Mesenchymal stem cell (in vitro differentiated cells and primary cell): ENCODE measurements at regions not wholly inside any gene's neighbourhood (a gene's known extent, or its start where the extent isn't known, plus 50 kb on each side); places are given as distances from the start of the nearest gene placed in this dataset.
"Not testable (repeated sequence)": the region's sequence is repeated elsewhere in the genome, so short reads cannot be mapped to it uniquely, and the experiment has no call there.

ENCODE experiments used
- DNase-seq: peaks from one replicate; pipeline ENCODE4 v3.0.0-alpha.2; 2013
- H2AFZ ChIP-seq: one replicate; pipeline ENCODE4 v1.6.1; 2013; ENCODE audit warnings: low read depth, mild to moderate bottlenecking, control low read depth, inconsistent platforms, low read length, moderate library complexity
- H2AK5ac ChIP-seq: 2 replicates; pipeline ENCODE4 v1.6.1; 2013; ENCODE audit warnings: low read length, moderate library complexity, mild to moderate bottlenecking, inconsistent platforms; ENCODE audit not compliant: severe bottlenecking
- H2BK120ac ChIP-seq: one replicate; pipeline ENCODE4 v1.6.1; 2013; ENCODE audit warnings: low read depth, mild to moderate bottlenecking, inconsistent platforms, low read length, moderate library complexity
- H2BK12ac ChIP-seq, 2 experiments: one replicate each; pipeline ENCODE4 v1.6.1; 2013; ENCODE audit warnings: inconsistent platforms in 2 of 2, low read length in 2 of 2, mild to moderate bottlenecking in 2 of 2, moderate library complexity in 2 of 2, control low read depth in 1 of 2
- H2BK15ac ChIP-seq: one replicate; pipeline ENCODE4 v1.6.1; 2013; ENCODE audit warnings: mild to moderate bottlenecking, low read depth, inconsistent platforms; ENCODE audit not compliant: poor library complexity, severe bottlenecking
- H2BK5ac ChIP-seq: 2 replicates; pipeline ENCODE4 v1.6.1; 2013; ENCODE audit warnings: low read depth, mild to moderate bottlenecking, low read length, control low read depth, inconsistent platforms; ENCODE audit not compliant: poor library complexity, severe bottlenecking
- H3K14ac ChIP-seq, 2 experiments: one replicate each; pipeline ENCODE4 v1.6.1; 2013; ENCODE audit warnings: inconsistent platforms in 2 of 2, low read length in 2 of 2, control low read depth in 1 of 2, mild to moderate bottlenecking in 1 of 2, moderate library complexity in 1 of 2
- H3K18ac ChIP-seq, 2 experiments: one replicate each; pipeline ENCODE4 v1.6.1; 2013; ENCODE audit warnings: inconsistent platforms in 2 of 2, low read length in 2 of 2, control low read depth in 1 of 2, low read depth in 1 of 2, mild to moderate bottlenecking in 1 of 2
- H3K23ac ChIP-seq, 2 experiments: one replicate each; pipeline ENCODE4 v1.6.1; 2013; ENCODE audit warnings: inconsistent platforms in 2 of 2, low read length in 2 of 2, mild to moderate bottlenecking in 2 of 2, moderate library complexity in 2 of 2, control low read depth in 1 of 2
- H3K27ac ChIP-seq: 2 replicates; pipeline ENCODE4 v1.5.1; 2013; ENCODE audit warnings: mild to moderate bottlenecking, moderate library complexity, low read length, control low read depth, inconsistent platforms; ENCODE audit not compliant: poor library complexity, severe bottlenecking
- H3K27me3 ChIP-seq, 2 experiments: 2 replicates each; pipeline versions ENCODE4 v1.6.1 to v1.7.0; 2013; ENCODE audit warnings: low read length in 2 of 2, mild to moderate bottlenecking in 2 of 2, moderate library complexity in 2 of 2, control low read depth in 1 of 2, inconsistent platforms in 1 of 2; ENCODE audit not compliant: control insufficient read depth in 1 of 2, insufficient read depth in 1 of 2
- H3K36me3 ChIP-seq, 2 experiments: 2 replicates each; pipeline versions ENCODE4 v1.6.1 to v1.7.0; 2013; ENCODE audit warnings: low read length in 2 of 2, control low read depth in 1 of 2, inconsistent platforms in 1 of 2, low read depth in 1 of 2, mild to moderate bottlenecking in 1 of 2; ENCODE audit not compliant: insufficient read depth in 2 of 2, control insufficient read depth in 1 of 2
- H3K4ac ChIP-seq, 2 experiments: one replicate each; pipeline ENCODE4 v1.6.1; 2013; ENCODE audit warnings: inconsistent platforms in 2 of 2, low read length in 2 of 2, mild to moderate bottlenecking in 2 of 2, moderate library complexity in 2 of 2, control low read depth in 1 of 2, low read depth in 1 of 2
- H3K4me1 ChIP-seq: 2 replicates; pipeline ENCODE4 v1.6.1; 2013; ENCODE audit warnings: low read depth, low read length, control low read depth; ENCODE audit not compliant: control insufficient read depth, insufficient read depth
- H3K4me2 ChIP-seq: 2 replicates; pipeline ENCODE4 v1.6.1; 2013; ENCODE audit warnings: low read length, mild to moderate bottlenecking, inconsistent platforms; ENCODE audit not compliant: poor library complexity, severe bottlenecking
- H3K4me3 ChIP-seq, 2 experiments: 2 replicates each; pipeline versions ENCODE4 v1.5.1 to v1.7.0; 2013; ENCODE audit warnings: low read length in 2 of 2, mild to moderate bottlenecking in 2 of 2, control low read depth in 1 of 2, low read depth in 1 of 2; ENCODE audit not compliant: insufficient read depth in 1 of 2
- H3K79me1 ChIP-seq: replicated peaks from 2 replicates; pipeline ENCODE4 v1.6.1; 2013; ENCODE audit warnings: mild to moderate bottlenecking, control low read depth, low read length, inconsistent platforms; ENCODE audit not compliant: poor library complexity, severe bottlenecking
- H3K9ac ChIP-seq: 2 replicates; pipeline ENCODE4 v1.7.0; 2013; ENCODE audit warnings: mild to moderate bottlenecking, low read length, moderate library complexity
- H3K9me3 ChIP-seq: 2 replicates; pipeline ENCODE4 v1.7.0; 2013; ENCODE audit warnings: mild to moderate bottlenecking, low read length; ENCODE audit not compliant: control insufficient read depth
- H4K8ac ChIP-seq: one replicate; pipeline ENCODE4 v1.6.1; 2013; ENCODE audit warnings: inconsistent platforms, mild to moderate bottlenecking, low read length, moderate library complexity
- H4K91ac ChIP-seq: one replicate; pipeline ENCODE4 v1.6.1; 2013; ENCODE audit warnings: mild to moderate bottlenecking, low read length, inconsistent platforms
- WGBS: methylation state at CpG from one replicate; pipeline ENCODE4 v1.1.7; 2013; ENCODE audit warnings: mixed read lengths; 5-methylcytosine and 5-hydroxymethylcytosine counted together

DNA sequence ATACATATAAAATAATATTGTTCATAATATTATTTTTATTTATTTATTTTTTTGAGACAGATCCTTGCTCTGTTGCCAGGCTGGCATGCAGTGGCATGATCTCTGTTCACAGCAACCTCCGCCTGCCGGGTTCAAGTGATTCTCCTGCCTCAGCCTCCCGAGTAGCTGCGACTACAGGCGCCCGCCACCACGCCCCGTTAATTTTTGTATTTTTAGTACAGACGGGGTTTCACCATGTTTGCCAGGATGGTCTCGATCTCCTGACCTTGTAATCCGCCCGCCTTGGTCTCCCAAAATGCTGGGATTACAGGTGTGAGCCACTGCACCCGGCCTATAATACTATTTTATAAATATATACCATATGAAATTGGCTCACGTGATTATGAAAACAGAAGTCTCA, 832.4 kb upstream of the TPTE start:
- not testable (repeated sequence) for H4K8ac ChIP-seq, H3K27me3 ChIP-seq, DNase-seq, H4K91ac ChIP-seq, H3K14ac ChIP-seq, H3K23ac ChIP-seq, H2BK5ac ChIP-seq, H2AK5ac ChIP-seq, H3K27ac ChIP-seq, H3K4ac ChIP-seq, H3K9ac ChIP-seq, H3K4me3 ChIP-seq, H2BK15ac ChIP-seq, H3K4me1 ChIP-seq, H3K18ac ChIP-seq, H2BK12ac ChIP-seq, H2BK120ac ChIP-seq, H3K36me3 ChIP-seq, H2AFZ ChIP-seq, H3K79me1 ChIP-seq, H3K9me3 ChIP-seq, H3K4me2 ChIP-seq
- no CpG with 5 or more reads among the region's 14 CpGs for WGBS

DNA sequence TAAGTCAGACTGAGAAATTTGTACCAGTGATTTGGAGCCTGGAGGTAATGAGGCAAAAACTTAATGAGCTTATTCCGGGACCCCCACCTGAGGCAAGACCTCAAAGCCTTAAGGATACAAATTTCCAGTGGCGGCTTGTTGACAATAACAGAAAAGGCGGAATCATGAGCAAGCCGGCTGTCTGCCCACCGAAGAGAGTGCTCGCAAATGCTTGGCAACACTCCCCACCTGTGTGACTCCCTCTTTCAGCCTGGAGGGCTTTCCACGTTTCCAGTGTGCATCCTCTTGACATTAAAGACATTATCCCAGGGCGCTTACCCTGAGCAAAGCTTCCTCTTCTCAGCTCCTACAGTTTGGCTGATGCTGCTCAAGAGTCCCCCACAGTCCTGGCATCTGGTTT, 830.4 kb upstream of the TPTE start:
- not testable (repeated sequence) for H3K36me3 ChIP-seq, H4K8ac ChIP-seq, H3K27me3 ChIP-seq, H2AFZ ChIP-seq, H2BK15ac ChIP-seq, H3K23ac ChIP-seq, H3K9ac ChIP-seq, H2AK5ac ChIP-seq, H3K27ac ChIP-seq, H3K79me1 ChIP-seq, H2BK5ac ChIP-seq, H3K4ac ChIP-seq, H3K18ac ChIP-seq, H3K4me2 ChIP-seq, H3K14ac ChIP-seq, H2BK120ac ChIP-seq, H2BK12ac ChIP-seq, H3K4me3 ChIP-seq, H3K4me1 ChIP-seq, H3K9me3 ChIP-seq, DNase-seq, H4K91ac ChIP-seq
- WGBS, result 87% methylated on average over 3 of the region's 8 CpGs

DNA sequence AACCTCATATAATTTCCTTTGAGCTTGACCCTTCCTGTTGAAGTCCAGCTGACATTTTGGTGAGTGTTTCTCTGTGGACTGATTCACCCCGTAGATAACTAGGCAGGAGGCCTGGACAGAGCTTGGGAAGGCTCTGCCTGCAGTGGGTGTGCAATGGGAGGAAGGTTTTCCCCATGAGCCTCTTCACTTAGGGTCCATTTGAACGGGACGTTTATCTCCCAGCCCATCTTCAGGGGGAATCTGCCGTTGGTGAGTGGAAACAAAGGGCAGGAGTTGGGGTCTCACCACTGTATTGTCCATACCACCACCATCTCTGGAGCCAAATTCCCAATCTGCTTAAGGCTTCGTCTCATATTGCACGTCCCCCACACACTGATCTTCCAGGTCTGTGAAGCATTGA, 825.6 kb upstream of the TPTE start:
- H2BK12ac ChIP-seq, H3K27me3 ChIP-seq, H3K18ac ChIP-seq, H3K36me3 ChIP-seq, H3K4ac ChIP-seq, H2BK5ac ChIP-seq, H3K9me3 ChIP-seq, H4K91ac ChIP-seq, H3K4me1 ChIP-seq, H3K79me1 ChIP-seq, H3K4me3 ChIP-seq, DNase-seq, H2BK120ac ChIP-seq, H2AFZ ChIP-seq, H3K9ac ChIP-seq, H3K4me2 ChIP-seq, H2AK5ac ChIP-seq, H3K27ac ChIP-seq, H2BK15ac ChIP-seq, H3K14ac ChIP-seq, H3K23ac ChIP-seq, H4K8ac ChIP-seq: not testable (repeated sequence)
- 75% methylated on average over 6 of the region's 6 CpGs for WGBS

DNA sequence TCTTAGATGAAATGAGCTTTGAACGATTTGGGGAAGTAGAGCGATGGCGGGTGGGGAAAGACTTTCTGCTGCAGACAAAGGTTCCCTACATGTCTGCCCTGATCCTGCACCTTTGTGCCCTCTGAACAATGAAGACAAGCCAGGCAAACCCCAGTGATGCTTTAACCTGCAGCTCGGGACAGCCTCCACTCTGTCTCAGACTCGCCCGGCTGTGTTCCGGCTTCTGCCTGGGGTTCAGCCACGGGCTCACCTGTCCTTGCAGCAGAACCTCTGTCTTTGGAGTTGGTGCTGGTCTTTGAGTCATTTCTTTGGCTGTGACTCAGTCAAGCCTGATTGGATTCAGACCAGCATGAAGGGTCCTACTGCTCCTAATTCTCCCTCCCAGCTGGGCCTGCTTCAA, 823.6 kb upstream of the TPTE start:
- H3K9ac ChIP-seq, H3K4ac ChIP-seq, H2AK5ac ChIP-seq, H2BK120ac ChIP-seq, H3K4me1 ChIP-seq, H3K27me3 ChIP-seq, H4K8ac ChIP-seq, H3K23ac ChIP-seq, H3K4me3 ChIP-seq, H2BK5ac ChIP-seq, H3K27ac ChIP-seq, H3K14ac ChIP-seq, H2BK12ac ChIP-seq, H3K79me1 ChIP-seq, H3K4me2 ChIP-seq, H3K36me3 ChIP-seq, H2AFZ ChIP-seq, H3K18ac ChIP-seq, H4K91ac ChIP-seq, H3K9me3 ChIP-seq, H2BK15ac ChIP-seq, DNase-seq: not testable (repeated sequence)
- WGBS, result no CpG with 5 or more reads among the region's 8 CpGs
